ENCODE measurements at regions not wholly inside any gene's neighbourhood (a gene's known extent, or its start where the extent isn't known, plus 50 kb on each side); places are given as distances from the start of the nearest gene placed in this dataset.

DNA sequence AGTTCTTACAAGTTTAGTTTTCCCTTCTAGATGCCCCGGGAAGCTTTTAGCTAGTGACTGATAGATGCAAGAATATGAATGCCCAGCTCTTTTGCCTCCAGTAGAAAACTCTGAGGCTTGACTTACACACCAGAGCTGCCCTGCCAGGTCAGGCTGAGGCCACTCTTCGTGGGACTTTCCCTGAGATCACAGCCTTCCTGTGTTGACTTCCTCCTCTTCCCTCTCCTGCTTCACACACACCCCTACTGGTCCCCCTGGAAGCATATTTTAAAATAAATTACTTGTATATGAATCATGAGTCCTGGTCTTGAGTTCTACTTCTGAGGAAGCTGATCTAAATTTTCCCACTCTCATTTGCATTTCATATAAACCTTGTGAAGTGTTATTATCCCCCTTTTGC, 413.7 kb downstream of the PDCD6IP start:
- Histone ChIP-seq H3K27ac (no peak overlapping the region), H3K9me3 (no peaks in the 10 kb centered on the region), H3K4me1 (peaks cover 0 to 8% (median 2%) of the 10 kb centered on the region in 6 donors), H3K36me3 (no peaks in the 10 kb centered on the region), H3K4me3 (no peak overlapping the region), H3K27me3 (replicated peaks in 1 of 7) (no peaks in the 10 kb centered on the region)
- no peak for DNase-seq
- TF ChIP-seq POLR2AphosphoS5 (IDR thresholded peaks at IDR 0.05) (no peak), POLR2A (IDR thresholded peaks at IDR 0.05) (no peak)
- TF ChIP-seq, protein P1, sequence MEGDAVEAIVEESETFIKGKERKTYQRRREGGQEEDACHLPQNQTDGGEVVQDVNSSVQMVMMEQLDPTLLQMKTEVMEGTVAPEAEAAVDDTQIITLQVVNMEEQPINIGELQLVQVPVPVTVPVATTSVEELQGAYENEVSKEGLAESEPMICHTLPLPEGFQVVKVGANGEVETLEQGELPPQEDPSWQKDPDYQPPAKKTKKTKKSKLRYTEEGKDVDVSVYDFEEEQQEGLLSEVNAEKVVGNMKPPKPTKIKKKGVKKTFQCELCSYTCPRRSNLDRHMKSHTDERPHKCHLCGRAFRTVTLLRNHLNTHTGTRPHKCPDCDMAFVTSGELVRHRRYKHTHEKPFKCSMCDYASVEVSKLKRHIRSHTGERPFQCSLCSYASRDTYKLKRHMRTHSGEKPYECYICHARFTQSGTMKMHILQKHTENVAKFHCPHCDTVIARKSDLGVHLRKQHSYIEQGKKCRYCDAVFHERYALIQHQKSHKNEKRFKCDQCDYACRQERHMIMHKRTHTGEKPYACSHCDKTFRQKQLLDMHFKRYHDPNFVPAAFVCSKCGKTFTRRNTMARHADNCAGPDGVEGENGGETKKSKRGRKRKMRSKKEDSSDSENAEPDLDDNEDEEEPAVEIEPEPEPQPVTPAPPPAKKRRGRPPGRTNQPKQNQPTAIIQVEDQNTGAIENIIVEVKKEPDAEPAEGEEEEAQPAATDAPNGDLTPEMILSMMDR (IDR thresholded peaks at IDR 0.05 in 8 of 11, conservative IDR thresholded peaks at IDR 0.05 in 3 of 11): no peak
- WGBS, 5 donors: 32 to 44% (median 39%) methylated on average over 2 of the region's 2 CpGs
- intact Hi-C loops (cut with DNase I; ENCODE audit: low total_unique reads): no loop called here

DNA sequence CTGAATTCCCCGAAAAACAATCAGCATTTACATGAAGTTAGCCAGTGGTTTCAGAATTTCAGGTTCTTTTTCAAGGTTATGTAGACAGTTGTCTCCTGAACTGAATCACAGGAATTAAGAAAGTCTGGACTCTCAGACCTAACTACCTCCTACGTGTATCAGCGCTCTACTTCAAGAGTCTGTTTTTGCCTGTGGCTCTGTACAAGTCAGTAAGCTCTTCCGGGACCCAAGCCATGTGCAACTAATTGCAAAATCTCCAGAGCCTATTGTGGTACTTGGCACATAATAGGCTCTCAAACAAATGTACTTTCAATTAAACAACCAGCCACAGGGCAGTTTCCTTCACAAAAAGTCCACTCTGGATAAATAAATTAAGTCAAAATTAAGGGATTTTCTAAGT, 414.2 kb downstream of the PDCD6IP start:
- intact Hi-C loops (cut with DNase I; ENCODE audit: low total_unique reads): no loop called here
- H3K4me3 ChIP-seq: no peak overlapping the region
- no peak overlapping the region for H3K27ac ChIP-seq
- no peak for DNase-seq
- 58 to 82% (median 69%) methylated on average over 4 of the region's 4 CpGs for WGBS, 5 donors
- no peaks in the 10 kb centered on the region for H3K27me3 ChIP-seq (replicated peaks in 1 of 7)
- H3K36me3 ChIP-seq: no peaks in the 10 kb centered on the region
- TF ChIP-seq POLR2A (IDR thresholded peaks at IDR 0.05): no peak
- TF ChIP-seq, protein P1 (IDR thresholded peaks at IDR 0.05 in 8 of 11, conservative IDR thresholded peaks at IDR 0.05 in 3 of 11): no peak
- no peak for TF ChIP-seq POLR2AphosphoS5 (IDR thresholded peaks at IDR 0.05)
- peaks cover 0 to 8% (median 2%) of the 10 kb centered on the region in 6 donors for H3K4me1 ChIP-seq
- no peaks in the 10 kb centered on the region for H3K9me3 ChIP-seq

DNA sequence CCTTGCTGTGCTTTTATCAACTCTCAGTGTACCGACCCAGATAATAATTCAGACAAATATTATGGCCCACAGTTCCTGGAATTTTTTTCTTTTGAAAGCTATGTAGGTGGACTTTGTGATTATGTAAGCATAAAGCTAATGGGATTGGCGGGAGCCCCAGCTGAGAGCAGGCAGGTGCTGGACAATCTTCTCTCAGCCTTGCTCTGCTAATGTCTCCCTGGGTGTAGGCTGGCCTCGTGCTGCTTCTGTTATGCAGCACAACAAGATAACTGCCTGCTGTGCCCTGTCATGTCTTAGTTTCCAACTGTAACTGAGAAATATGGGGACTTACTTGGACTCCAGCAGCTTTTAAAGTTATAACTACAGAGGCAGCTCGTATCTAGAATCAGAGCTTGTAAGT, 415.0 kb downstream of the PDCD6IP start:
- no peaks in the 10 kb centered on the region for H3K27me3 ChIP-seq (replicated peaks in 1 of 7)
- no peak overlapping the region for H3K27ac ChIP-seq
- H3K9me3 ChIP-seq: no peaks in the 10 kb centered on the region
- H3K4me3 ChIP-seq: no peak overlapping the region
- TF ChIP-seq, protein P1 (IDR thresholded peaks at IDR 0.05 in 8 of 11, conservative IDR thresholded peaks at IDR 0.05 in 3 of 11): no peak
- no peak for TF ChIP-seq POLR2AphosphoS5 (IDR thresholded peaks at IDR 0.05)
- no peak for TF ChIP-seq POLR2A (IDR thresholded peaks at IDR 0.05)
- H3K4me1 ChIP-seq: peaks cover 0 to 8% (median 2%) of the 10 kb centered on the region in 6 donors
- no peak for DNase-seq
- intact Hi-C loops (cut with DNase I; ENCODE audit: low total_unique reads): no loop called here
- WGBS, 5 donors: 74 to 86% (median 82%) methylated on average over 4 of the region's 4 CpGs
- H3K36me3 ChIP-seq: no peaks in the 10 kb centered on the region

DNA sequence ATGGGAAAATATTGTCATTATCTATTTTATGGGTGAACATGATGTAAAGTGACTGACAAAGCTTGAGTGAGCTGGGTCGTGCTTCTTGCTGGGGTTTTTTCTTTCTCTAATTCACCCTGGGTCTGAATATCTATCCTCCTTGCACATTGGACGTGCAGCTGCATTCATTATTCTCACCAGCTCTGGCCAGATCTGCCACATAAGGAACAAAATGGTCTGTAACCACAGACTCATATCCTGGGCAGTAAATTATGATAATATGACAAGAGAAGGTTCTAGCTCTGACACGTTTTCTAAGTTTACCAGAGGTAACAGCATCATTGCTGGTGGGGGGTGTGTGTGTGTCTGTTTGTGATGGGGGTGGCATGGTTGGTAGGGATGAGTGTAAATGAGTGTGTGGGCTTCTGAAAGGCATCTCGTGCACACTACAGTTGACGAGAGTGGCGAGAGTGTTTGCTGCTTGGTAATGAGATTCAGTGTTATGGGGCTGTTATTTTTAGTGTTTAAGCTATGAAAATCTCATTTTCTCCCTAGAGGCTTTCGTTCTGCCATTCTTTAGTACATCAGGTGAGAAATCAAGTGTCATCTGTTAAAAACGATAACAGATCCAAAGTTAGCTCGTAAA, 418.4 kb downstream of the PDCD6IP start:
- no peak overlapping the region for H3K4me3 ChIP-seq
- WGBS, 5 donors: 59 to 64% (median 61%) methylated on average over 9 of the region's 9 CpGs
- H3K36me3 ChIP-seq: no peaks in the 10 kb centered on the region
- intact Hi-C loops (cut with DNase I; ENCODE audit: low total_unique reads): no loop called here
- DNase-seq: no peak
- H3K9me3 ChIP-seq: no peaks in the 10 kb centered on the region
- TF ChIP-seq, protein P1 (IDR thresholded peaks at IDR 0.05 in 8 of 11, conservative IDR thresholded peaks at IDR 0.05 in 3 of 11): no peak
- no peak for TF ChIP-seq POLR2AphosphoS5 (IDR thresholded peaks at IDR 0.05)
- no peak for TF ChIP-seq POLR2A (IDR thresholded peaks at IDR 0.05)
- peaks cover 0 to 8% (median 2%) of the 10 kb centered on the region in 6 donors for H3K4me1 ChIP-seq
- no peak overlapping the region for H3K27ac ChIP-seq
- H3K27me3 ChIP-seq (replicated peaks in 1 of 7): no peaks in the 10 kb centered on the region

All from spleen (tissue), 11 donors.